ENCODE measurements at regions not wholly inside any gene's neighbourhood (a gene's known extent, or its start where the extent isn't known, plus 50 kb on each side); places are given as distances from the start of the nearest gene placed in this dataset.
"Not testable (repeated sequence)": the region's sequence is repeated elsewhere in the genome, so short reads cannot be mapped to it uniquely, and the experiment has no call there.

GRCh38 chr5:44252545-44252944, 136.7 kb downstream of the FGF10 start:
- FAIRE-seq (no peak), DNase-seq (ENCODE audit: low spot score) (no peak)

- FAIRE-seq (no peak), DNase-seq (ENCODE audit: low spot score) (no peak)
Observed at GRCh38 chr5:44246986-44247385, 142.2 kb downstream of the FGF10 start.

- no peak for DNase-seq (ENCODE audit: low spot score)
- no peak for FAIRE-seq
Observed at GRCh38 chr5:44245935-44246334, 143.3 kb downstream of the FGF10 start.

GRCh38 chr5:44242791-44243190, 146.4 kb downstream of the FGF10 start:
- FAIRE-seq, result no peak
- no peak for DNase-seq (ENCODE audit: low spot score)

GRCh38 chr5:44236040-44236439, 153.2 kb downstream of the FGF10 start:
- FAIRE-seq, result no peak
- no peak for DNase-seq (ENCODE audit: low spot score)

GRCh38 chr5:44233691-44234090, 155.5 kb downstream of the FGF10 start:
- DNase-seq (ENCODE audit: low spot score) (no peak), FAIRE-seq (no peak)

GRCh38 chr5:44225231-44226160, 163.7 kb downstream of the FGF10 start:
- DNase-seq (ENCODE audit: low spot score) (no peak), FAIRE-seq (no peak)

GRCh38 chr5:44199408-44199807, 189.8 kb downstream of the FGF10 start:
- DNase-seq (ENCODE audit: low spot score) (no peak), FAIRE-seq (no peak)

- FAIRE-seq, result no peak
Observed at GRCh38 chr5:44189255-44189654, 200.0 kb downstream of the FGF10 start.

GRCh38 chr5:44187973-44188372, 201.2 kb downstream of the FGF10 start:
- DNase-seq (ENCODE audit: low spot score) (no peak), FAIRE-seq (peak; percentile 23)

More at GRCh38 chr5:44189255-44189654, 200.0 kb downstream of the FGF10 start:
- DNase-seq (ENCODE audit: low spot score), result no peak

- DNase-seq (ENCODE audit: low spot score) (no peak), FAIRE-seq (peak; percentile 55)
Observed at GRCh38 chr5:44183753-44184152, 205.5 kb downstream of the FGF10 start.

- DNase-seq (ENCODE audit: low spot score) (no peak), FAIRE-seq (no peak)
Observed at GRCh38 chr5:44183312-44183711, 205.9 kb downstream of the FGF10 start.

- DNase-seq (ENCODE audit: low spot score), result no peak
- FAIRE-seq, result no peak
Observed at GRCh38 chr5:44178414-44178813, 210.8 kb downstream of the FGF10 start.

GRCh38 chr5:44167540-44167939, 221.7 kb downstream of the FGF10 start:
- FAIRE-seq, result no peak
- DNase-seq (ENCODE audit: low spot score), result no peak

- DNase-seq (ENCODE audit: low spot score), result no peak
- FAIRE-seq, result no peak
Observed at GRCh38 chr5:44160369-44160768, 228.9 kb downstream of the FGF10 start.

- FAIRE-seq (no peak), DNase-seq (ENCODE audit: low spot score) (no peak)
Observed at GRCh38 chr5:44150075-44150723, 239.0 kb downstream of the FGF10 start.

- not testable (repeated sequence) for FAIRE-seq; DNase-seq (ENCODE audit: low spot score)
Observed at GRCh38 chr5:44117947-44118346, 271.3 kb downstream of the FGF10 start.

- not testable (repeated sequence) for DNase-seq (ENCODE audit: low spot score); FAIRE-seq
Observed at GRCh38 chr5:44108232-44108631, 281.0 kb downstream of the FGF10 start.

- DNase-seq (ENCODE audit: low spot score) (no peak), FAIRE-seq (no peak)
Observed at GRCh38 chr5:44099643-44100042, 289.6 kb downstream of the FGF10 start.

- DNase-seq (ENCODE audit: low spot score) (no peak), FAIRE-seq (no peak)
Observed at GRCh38 chr5:44089424-44090144, 299.6 kb downstream of the FGF10 start.

- no peak for FAIRE-seq
Observed at GRCh38 chr5:44085083-44085482, 304.1 kb downstream of the FGF10 start.

GRCh38 chr5:44074547-44074946, 314.7 kb downstream of the FGF10 start:
- not testable (repeated sequence) for FAIRE-seq; DNase-seq (ENCODE audit: low spot score)

More at GRCh38 chr5:44085083-44085482, 304.1 kb downstream of the FGF10 start:
- no peak for DNase-seq (ENCODE audit: low spot score)
